ENCODE measurements at regions not wholly inside any gene's neighbourhood (a gene's known extent, or its start where the extent isn't known, plus 50 kb on each side); places are given as distances from the start of the nearest gene placed in this dataset.

GRCh38 chr14:97107080-97107479, 309.9 kb downstream of the VRK1 start (continued):
- TF ChIP-seq ZBTB49 (tag by site-specific recombination; IDR thresholded peaks at IDR 0.05; ENCODE audit: low read depth) (no peak), ZNF140 (tag by site-specific recombination; IDR thresholded peaks at IDR 0.05) (no peak), ZNF148 (tag by site-specific recombination; IDR thresholded peaks at IDR 0.05; ENCODE audit: borderline replicate concordance) (no peak), ZNF280D (tag by site-specific recombination; IDR thresholded peaks at IDR 0.05) (no peak)

GRCh38 chr14:97107760-97108159, 310.6 kb downstream of the VRK1 start:
- CTCF ChIA-PET: interaction anchor here (0.6 kb wide), 1 partner anchor 366 kb away, joined by 3 read pairs; no protein-coding TSS in a partner anchor
- no peaks in the 10 kb centered on the region for H3K4me1 ChIP-seq (ENCODE audit: control insufficient read depth, insufficient read depth, low read length)
- H3K4me3 ChIP-seq (ENCODE audit: low read depth, low read length): no peak overlapping the region
- POLR2A ChIA-PET: no interaction called here
- no peaks in the 10 kb centered on the region for H3K9me3 ChIP-seq (ENCODE audit: control insufficient read depth, insufficient read depth, low read depth, low read length)
- no peak for TF ChIP-seq ZNF133 (tag by site-specific recombination; IDR thresholded peaks at IDR 0.05)
- TF ChIP-seq ZNF707 (tag by site-specific recombination; IDR thresholded peaks at IDR 0.05): no peak
- no peak for TF ChIP-seq ZNF776 (tag by site-specific recombination; IDR thresholded peaks at IDR 0.05; ENCODE audit: borderline replicate concordance)
- TF ChIP-seq ZNF558 (tag by site-specific recombination; IDR thresholded peaks at IDR 0.05): no peak
- TF ChIP-seq ZNF274 (IDR thresholded peaks at IDR 0.05; ENCODE audit: low read length): no peak
- TF ChIP-seq ZNF274 (tag by site-specific recombination; IDR thresholded peaks at IDR 0.05; ENCODE audit: borderline replicate concordance): no peak
- no peak for TF ChIP-seq INSM2 (tag by site-specific recombination; IDR thresholded peaks at IDR 0.05)
- TF ChIP-seq KLF17 (tag by site-specific recombination; IDR thresholded peaks at IDR 0.05): no peak
- TF ChIP-seq ZNF658 (tag by site-specific recombination; IDR thresholded peaks at IDR 0.05): no peak
- TF ChIP-seq ZBTB21 (tag by site-specific recombination; IDR thresholded peaks at IDR 0.05): no peak
- no peak for TF ChIP-seq ZNF837 (tag by site-specific recombination; IDR thresholded peaks at IDR 0.05)
- no peak for TF ChIP-seq ZEB2 (tag by site-specific recombination; IDR thresholded peaks at IDR 0.05)
- TF ChIP-seq HIC1 (tag by site-specific recombination; IDR thresholded peaks at IDR 0.05): no peak
- no peak for TF ChIP-seq ZFHX2 (tag by site-specific recombination; conservative IDR thresholded peaks at IDR 0.05)
- no peak for TF ChIP-seq ZNF280D (tag by site-specific recombination; IDR thresholded peaks at IDR 0.05)
- no peak for TF ChIP-seq ZNF121 (tag by site-specific recombination; IDR thresholded peaks at IDR 0.05)
- H3K27ac ChIP-seq (ENCODE audit: extremely low read depth, low read depth, low read length): no peak overlapping the region
- H3K36me3 ChIP-seq (ENCODE audit: control insufficient read depth in 2 of 2, insufficient read depth in 1 of 2, low read length in 2 of 2): no peaks in the 10 kb centered on the region
